Eye (tissue), 1 donor: ENCODE measurements at regions not wholly inside any gene's neighbourhood (a gene's known extent, or its start where the extent isn't known, plus 50 kb on each side); places are given as distances from the start of the nearest gene placed in this dataset.
A peak's percentile ranks its signal among the peaks of the same experiment; 100 is the strongest.
"Not testable (repeated sequence)": the region's sequence is repeated elsewhere in the genome, so short reads cannot be mapped to it uniquely, and the experiment has no call there.

Source experiments
- DNase-seq: peaks from one replicate; pipeline ENCODE4 v3.0.0-alpha.2; 2015

DNA sequence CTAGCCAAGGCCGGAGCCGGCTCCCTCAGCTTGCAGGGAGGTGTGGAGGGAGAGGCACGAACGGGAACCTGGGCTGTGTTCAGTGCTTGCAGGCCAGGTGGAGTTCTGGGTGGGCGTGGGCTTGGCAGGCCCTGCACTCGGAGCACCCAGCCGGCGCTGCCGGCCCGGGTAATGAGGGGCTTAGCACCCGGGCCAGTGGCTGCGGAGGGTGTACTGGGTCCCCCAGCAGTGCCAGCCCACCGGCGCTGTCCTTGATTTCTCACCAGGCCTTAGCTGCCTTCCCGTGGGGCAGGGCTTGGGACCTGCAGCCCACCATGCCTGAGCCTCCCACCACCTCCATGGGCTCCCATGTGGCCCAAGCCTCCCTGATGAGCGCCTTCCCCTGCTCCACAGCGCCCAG lies 430.5 kb upstream of the API5 start:
- DNase-seq: not testable (repeated sequence)

DNA sequence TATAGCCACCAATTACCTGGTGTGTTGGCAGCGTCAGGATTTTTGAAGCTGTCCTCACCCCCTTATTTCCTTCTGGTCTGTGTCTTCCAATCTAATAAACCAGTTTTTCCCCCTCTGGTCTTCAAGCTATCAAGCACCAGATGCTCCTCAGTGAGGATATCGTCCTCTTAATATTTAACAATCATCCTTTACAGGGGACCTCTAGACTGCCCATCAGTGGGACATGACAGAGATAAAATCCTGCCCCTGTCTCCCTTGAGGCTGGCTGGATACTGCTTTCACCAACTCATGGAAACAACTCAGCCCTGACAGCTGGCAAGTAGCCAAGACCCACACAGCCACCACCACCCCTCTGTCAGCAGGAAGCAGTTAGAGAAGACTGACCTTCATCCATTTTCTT lies 421.0 kb upstream of the API5 start:
- peak; percentile 52 for DNase-seq

DNA sequence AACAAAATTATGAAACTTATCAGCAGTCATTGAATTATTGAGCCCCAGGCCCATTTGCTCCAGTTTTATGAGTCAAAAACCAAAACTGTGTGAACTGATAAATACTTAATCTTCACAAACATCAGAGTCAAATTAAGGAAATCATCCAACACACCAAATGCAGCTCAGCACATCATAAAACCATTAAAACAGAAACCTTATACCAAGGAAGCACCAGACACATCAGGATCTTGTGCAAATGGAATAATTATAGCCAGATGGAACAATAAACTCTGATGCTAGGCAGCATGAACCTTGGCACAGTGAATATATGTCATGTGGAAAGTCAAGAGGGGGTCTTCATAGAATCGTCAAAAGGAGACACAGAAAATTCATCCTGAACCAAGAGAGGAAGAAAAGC lies 410.7 kb upstream of the API5 start:
- no peak for DNase-seq

DNA sequence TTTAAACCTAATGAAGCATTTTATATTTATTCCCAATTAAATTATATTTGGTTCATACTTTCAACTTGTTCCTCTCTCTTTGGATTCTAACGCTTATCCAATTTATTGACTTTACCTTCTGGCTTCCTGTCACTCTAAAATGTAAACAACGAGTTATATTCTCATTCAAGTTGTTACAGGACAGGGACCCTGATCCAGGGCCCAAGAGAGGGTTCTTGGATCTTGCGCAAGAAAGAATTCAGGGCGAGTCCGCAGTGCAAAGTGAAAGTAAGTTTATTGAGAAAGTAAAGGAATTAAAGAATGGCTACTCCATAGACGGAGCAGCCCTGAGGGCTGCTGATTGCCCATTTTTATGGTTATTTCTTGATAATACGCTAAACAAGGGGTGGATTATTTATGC lies 405.6 kb upstream of the API5 start:
- no peak for DNase-seq

DNA sequence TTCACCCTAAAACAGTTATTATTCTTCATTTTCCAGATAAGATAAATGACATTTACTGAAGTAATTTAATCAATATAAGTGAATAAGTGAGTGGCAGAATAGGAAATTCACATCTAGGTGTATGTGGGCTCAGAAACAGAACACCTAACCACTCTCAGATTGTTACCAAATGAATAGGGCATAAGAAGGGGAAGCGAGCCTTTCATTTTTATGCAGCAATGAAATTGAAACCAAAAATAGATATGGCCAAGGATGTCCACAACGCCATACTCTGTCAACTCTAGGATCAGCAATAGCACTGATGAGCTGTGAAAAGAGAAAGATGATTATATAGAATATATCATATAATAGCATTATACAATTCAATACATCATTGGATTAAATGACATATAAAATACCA lies 398.1 kb upstream of the API5 start:
- no peak for DNase-seq

DNA sequence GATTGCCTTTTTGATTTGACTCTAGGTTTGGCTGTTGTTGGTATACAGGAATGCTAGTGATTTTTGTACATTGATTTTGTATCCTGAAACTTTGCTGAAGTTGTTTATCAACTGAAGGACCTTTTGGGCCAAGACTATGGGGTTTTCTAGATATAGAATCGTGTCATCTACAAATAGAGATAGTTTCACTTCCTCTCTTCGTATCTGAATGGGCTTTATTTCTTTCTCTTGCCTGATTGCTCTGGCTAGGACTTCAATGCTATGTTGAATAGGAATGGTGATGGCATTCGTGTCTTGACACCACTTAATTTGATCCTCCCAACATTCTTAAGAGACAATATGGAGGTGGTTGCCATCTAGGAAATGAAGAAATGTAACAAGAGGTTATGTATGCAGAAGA lies 388.1 kb upstream of the API5 start:
- no peak for DNase-seq

DNA sequence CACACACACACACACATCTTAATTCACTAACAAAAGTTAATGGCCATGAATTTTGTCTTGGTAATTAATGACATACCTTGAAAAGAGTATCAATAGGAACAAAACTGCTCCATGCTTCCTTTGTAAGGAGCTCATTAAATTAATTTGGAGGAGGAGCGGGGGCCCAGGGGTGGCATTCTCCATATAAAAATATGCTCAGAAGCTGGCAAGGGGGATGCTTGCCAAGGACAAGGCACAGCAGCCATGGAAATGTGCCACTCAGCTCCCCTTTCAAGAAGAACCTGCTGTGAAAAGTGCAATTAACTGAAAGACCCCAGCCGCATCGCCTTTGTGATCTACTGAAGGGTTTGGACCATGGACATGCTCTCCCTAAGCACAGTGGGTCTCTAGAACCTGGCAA lies 385.9 kb upstream of the API5 start:
- DNase-seq: no peak

DNA sequence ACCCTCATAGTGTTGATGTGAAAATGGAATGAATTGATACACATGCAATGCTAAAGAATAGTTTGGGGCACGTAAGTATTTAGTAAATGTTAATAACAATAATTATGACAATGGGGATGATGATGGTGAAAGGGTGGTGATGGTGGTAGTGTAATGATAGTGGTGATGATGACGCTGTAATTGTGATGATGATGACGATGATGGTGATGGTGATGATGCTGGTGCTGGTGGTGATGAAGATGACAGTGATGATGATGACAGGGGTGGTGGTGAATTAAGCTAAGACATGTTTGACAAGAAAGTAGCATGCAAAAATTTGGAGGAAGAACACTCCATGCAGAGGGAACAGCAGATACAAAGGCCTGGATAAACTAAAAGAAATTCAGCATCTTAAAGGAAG lies 364.4 kb upstream of the API5 start:
- DNase-seq: no peak

DNA sequence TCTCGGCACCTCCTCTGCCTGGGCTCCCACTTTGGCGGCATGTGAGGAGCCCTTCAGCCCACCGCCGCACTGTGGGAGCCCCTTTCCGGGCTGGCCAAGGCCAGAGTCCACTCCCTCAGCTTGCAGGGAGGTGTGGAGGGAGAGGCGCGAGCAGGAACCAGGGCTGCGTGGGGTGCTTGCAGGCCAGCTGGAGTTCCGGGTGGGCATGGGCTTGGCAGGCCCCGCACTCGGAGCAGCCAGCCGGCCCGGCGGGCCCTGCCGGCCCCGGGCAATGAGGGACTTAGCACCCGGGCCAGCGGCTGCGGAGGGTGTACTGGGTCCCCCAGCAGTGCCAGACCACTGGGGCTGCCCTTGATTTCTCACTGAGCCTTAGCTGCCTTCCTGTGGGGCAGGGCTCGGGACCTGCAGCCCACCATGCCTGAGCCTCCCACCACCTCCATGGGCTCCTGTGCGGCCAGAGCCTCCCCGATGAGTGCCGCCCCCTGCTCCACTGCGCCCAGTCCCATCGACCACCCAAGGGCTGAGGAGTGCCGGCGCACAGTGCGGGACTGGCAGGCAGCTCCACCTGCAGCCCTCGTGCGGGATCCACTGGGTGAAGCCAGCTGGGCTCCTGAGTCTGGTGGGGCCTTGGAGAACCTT lies 361.9 kb upstream of the API5 start:
- DNase-seq: not testable (repeated sequence)

DNA sequence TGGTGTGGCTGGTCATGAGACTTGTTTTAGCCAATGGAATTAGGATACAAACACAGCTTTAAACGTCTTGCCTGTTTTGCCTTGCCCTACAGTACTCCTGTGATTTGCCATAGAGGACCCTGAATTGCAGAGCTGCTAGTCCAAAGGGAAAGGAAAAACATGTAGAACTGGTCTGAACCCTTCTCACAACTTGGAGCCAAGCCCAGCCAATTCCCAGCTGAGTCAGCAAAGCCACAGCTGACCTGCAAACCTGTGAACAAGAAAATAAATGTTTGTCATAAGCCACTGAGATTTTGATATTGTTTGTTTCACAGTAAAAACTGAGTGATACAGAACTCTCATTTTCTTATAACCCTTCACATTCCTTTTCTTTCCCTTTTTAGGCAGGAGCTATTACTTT lies 360.5 kb upstream of the API5 start:
- no peak for DNase-seq

DNA sequence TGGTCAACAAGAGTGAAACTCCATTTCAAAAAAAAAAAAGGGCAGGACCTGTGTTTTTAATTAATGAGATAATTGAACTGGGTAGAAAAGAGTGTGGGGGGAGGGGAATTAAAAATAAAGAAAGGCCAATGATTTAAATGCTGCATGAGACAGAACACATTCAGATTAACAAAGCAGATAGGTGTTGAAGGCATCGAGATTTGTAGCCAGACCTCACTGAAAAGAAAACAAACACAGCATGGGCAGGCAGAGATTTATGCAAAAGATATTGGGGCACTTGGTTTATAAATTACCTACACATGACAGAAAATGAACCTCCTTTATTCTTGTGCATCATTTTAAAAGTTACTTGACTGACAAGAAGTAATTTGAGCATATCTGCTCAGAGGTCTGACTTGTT lies 354.0 kb upstream of the API5 start:
- DNase-seq: no peak

DNA sequence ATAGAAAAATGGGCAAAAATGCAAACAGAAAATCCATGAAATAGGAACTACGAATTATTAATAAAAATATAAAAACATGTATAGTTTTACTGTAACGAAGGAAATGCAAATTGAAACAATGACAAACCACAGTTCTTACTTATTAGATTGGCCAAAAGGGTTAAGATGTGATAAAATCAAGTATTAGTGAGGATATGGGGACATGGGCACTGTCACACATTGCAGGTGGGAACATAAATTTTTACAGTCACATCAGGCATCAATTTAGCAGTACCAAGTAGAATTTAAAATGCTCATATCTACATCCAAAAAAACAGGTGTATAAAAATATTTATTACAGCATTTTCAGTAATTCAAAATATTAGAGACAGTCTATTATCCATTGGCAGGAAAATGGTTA lies 353.2 kb upstream of the API5 start:
- DNase-seq: no peak

DNA sequence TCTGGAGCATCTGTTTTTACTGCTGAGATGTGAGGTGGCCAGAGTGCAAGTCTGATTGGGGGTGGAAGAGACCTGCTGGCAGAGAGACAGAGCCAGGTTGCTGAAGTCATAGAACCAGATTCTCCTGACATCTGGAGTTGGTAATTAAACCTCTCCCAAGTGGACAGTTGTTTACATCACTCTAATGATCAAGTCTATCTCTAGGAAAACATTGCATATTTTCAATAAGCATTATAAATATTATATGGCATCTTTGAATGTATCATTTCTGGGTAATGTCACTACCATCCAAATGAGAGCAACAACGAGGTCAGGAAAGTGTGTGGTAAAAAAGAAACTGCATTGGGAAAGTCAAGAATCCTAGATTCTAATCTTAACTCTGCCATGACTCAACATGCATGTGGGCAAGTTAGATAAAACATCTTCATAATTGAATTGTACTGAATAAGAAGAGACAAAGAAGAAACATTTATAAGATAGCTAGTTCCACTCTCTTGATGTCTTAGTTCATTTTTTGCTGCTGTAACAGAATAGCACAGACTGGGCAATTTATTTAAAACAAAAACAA lies 351.2 kb upstream of the API5 start:
- no peak for DNase-seq

DNA sequence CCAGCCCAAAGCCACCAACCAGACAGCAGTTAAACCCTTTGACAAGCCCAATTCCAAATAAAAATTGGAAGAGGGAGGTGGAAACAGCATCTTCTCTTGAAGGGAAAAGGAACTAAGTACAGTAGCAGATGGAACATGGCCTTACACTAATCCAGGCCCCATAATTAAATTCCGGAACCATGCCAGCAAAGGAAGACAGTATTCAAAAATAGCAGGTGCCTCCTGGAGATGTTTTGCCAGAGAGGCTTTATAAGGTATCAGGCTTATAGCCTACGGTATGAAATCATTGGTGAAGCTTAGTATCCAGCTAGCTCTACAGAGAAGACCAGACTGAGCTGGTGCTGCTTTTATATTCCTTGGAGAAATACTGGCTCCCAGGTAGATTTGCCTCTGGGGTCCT lies 344.1 kb upstream of the API5 start:
- DNase-seq: no peak

DNA sequence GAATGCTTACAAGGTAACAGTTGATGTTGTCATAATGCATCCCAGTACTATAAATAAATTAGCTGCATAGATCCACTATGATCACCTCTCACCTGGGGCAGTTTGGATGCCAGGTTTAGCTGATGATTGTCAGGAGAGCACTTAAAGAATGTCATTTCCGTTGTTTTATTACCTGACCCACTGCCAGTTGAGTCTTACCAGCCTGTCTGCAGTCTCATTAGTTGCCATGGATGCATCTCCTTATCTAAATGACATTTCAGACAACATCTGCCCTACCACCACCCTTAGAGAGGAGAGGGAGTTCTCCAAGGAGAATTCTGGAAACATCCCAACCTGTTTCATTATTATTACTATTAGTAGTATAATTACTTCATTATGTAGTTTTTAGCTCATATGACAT lies 339.1 kb upstream of the API5 start:
- DNase-seq: no peak

DNA sequence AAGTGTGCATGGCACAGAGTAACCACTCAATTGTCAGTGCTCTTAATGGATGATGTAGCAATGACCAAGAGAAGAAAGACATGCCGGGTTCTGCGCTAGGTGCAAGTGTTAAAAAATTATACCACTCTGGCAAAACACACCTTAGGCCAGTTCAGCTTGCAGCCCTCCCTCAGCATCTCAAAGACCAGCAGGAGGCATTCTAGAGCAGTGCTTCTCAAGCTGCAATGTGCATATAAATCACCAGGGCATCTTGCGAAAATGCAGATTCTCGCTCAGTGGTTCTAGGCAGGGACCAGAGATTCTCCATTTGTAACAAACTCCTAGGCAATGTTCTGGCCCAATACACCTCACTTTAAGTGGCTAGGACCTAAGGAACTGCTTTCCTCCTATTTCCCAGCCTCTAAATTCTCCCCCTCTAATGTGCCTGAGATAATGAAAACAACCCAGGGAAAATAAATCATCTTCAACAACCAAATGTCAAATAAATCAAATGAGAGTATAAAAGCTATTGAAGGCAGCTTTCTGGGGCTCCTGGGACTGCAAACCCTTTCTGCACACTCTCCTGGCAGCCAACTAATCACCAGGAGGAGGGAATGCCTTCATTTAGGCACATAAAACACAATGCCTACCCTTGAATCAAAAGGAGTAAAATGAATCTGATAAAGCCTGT lies 337.2 kb upstream of the API5 start:
- DNase-seq: no peak

DNA sequence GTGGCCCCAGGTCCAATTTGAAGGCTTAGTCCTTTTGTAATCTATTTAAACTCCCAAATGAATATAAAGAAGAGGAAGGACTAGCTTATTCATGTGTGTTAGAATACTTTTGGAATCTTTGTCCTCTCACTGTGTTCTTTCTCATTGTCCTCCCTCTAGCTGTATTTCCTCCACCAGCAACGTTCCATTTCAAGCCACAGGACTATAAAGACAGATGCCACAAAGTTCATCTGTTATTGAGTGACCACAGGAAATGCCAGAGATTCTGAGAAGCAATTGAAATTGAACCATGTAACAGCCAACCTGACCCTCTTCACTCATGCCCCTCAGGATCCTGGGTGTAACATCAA lies 336.6 kb upstream of the API5 start:
- DNase-seq: no peak

DNA sequence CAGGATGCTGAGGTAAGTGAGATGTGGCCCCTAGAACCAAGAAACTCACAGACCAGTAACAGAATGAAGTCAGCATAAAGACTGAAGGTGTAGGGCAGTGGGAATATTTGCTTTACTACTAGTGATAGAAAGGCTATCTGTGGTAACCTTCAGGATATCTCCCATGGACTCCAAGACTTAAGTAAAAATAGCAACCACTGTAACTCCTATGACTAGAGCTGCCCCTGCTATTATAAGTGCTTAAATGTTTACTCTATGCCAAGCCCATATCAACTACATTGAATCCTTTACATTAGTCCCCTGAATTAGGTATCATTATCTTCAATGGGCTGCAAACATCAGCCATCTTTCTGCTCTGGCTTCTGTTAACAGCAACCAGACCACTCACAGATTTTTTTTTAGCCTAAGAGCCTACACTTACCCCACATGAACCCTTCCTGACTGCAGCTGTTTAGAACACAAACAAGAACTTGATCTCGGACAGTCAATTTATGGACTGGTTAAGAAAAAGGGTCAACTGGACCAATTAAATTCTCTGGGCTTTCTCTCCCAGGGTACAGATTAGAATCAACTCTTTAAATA lies 335.1 kb upstream of the API5 start:
- DNase-seq: no peak

DNA sequence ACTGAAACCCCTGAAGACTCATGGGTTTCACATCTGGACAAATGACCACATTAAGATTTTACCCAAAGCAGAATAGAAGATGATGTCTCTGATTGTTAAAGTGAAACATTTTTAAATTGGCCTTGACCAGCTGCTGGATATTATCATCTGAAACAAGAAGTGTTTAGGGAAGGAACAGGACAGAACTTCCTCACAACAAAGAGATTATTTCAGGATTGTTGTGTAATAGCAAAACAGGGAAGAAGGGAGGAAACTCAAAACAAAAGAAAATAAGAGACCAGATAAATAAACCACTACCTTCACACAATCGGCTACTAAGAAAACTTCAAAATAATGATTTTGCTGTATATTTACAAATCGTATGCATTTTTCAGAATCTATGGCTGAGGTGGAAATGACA lies 319.2 kb upstream of the API5 start:
- DNase-seq: no peak

DNA sequence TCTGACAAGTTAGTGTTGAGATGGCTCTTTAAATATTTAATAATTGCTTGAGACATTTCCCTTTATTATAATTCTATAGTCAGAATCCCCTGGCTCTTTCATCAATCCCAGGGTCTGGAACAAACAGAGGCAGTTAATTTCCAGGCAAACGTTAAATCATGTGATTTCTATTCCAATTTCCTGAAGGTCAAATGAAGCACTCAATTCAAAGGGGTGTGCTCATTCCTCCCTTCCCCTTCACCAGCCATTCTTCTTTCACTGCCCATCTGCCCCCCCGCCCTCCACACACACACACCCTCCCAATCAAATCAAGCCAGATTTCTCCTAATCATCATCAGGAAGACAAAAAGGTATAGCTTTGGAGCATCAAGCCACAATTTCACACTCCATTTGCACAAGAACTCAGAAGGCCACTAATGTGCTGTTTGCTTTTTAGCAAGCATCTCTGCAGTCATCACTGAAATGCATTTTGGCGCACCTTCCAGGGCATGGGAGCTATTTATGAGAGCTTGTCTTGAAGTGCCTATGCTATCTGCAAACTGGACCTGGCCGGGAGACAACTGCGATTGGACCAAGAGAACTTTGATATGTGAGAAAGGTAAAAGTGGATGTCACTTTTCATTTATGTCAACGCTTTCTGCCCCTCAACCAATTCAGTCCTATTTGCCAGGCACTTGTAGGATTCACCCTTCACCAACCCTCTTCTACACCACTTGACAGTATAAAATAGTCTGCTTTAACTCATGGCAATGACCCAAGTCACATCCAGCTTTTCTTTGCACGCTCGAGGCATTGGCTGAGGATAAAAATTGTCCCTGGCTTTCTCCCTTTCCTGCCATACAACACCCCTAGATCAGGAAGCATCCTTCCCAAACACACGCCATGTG lies 315.1 kb upstream of the API5 start:
- peak; percentile 27 for DNase-seq

DNA sequence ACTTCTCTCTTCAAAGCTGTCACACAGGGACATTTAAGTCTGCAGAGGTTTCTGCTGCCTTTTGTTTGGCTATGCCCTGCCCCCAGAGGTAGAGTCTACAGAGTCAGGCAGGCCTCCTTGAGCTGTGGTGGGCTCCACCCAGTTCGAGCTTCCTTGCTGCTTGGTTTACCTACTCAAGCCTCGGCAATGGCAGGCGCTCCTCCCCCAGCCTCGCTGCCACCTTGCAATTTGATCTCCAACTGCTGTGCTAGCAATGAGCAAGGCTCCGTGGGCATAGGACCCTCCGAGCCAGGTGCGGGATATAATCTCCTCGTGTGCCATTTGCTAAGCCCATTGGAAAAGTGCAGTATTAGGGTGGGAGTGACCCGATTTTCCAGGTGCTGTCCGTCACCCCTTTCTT lies 306.9 kb upstream of the API5 start:
- not testable (repeated sequence) for DNase-seq

DNA sequence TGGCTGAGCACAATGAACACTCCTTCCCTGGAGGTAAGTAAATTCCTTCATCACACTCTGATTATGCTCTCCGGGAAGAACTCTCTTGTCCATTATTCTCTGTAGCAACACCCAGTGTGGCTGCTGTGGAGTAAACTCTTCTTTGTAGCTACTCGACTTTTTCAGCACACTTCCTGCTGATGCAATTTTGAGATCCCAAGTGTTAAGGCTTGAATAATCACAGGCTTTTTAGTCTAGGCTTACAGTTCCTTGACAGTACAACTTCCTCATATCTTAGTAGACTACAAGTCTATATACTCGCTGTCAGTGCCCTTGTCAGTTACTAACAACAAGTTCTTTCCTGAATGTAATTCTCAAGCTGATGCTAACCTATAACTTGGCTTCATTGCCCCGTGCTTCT lies 301.8 kb upstream of the API5 start:
- no peak for DNase-seq

DNA sequence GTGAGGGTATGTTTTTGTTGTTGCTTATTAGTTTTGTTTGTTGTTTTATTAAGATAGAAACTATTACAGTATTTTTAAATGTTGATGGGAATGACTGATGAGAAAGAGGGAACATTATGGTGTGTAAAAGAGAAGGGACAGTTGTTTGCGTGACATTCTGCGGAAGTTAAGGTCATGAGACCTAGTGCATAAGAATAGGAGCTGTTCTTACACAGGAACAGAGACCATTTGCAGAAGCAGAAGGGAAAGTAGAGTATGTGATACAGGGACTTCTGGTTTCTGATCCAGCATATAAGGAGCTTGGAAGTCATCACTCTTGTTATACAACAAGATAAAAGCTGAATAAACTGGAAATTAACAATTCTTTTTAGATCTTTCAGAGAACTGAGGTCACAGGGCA lies 299.2 kb upstream of the API5 start:
- no peak for DNase-seq

DNA sequence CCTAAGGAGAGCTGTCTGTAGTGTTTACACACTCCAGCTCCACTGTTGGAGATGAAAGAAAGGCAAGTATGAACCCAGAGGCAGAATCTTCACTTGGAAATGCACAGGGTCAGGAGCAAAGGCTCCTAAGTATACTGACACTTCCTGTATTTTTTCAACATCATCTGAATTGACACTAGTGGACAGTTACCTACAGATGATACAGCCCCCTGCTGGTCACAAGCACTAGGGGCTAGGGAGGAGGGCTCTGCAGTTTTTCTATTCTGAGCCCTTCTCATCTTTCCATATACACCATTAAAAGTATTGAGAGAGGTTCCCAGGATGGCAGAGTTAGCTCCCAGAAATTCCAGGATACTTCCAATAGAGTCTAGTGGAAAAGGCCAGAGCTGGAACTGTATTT lies 290.3 kb upstream of the API5 start:
- DNase-seq: no peak
